ENCODE measurements at regions not wholly inside any gene's neighbourhood (a gene's known extent, or its start where the extent isn't known, plus 50 kb on each side); places are given as distances from the start of the nearest gene placed in this dataset.
"Not testable (repeated sequence)": the region's sequence is repeated elsewhere in the genome, so short reads cannot be mapped to it uniquely, and the experiment has no call there.

- H3K27ac ChIP-seq, result no peak overlapping the region
Measured at GRCh38 chr1:64357422-64357821, 112.5 kb upstream of the CACHD1 start.

DNA sequence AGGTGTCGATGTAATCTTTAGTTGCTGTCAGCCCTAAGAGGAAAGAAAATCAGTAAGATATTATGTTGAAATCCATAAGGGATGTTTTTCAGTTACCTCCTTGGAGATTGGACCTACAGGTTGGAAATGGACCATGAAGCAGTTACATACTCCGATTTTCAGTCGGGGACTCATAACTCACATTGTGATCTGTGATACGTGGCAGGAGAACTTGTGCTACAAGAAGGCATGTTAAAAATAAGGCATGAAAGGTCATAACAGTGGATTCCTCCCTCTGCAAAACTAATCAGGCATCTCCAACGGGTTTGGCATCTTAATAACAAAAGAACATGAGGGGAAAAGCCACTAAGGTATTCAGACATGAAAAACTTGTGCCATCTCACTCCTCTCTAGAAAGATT is 111.2 kb upstream of the CACHD1 start:
- no peak overlapping the region for H3K27ac ChIP-seq
- no peak for DNase-seq (ENCODE audit: low read depth, low spot score)

More at GRCh38 chr1:64357422-64357821, 112.5 kb upstream of the CACHD1 start:
- DNase-seq (ENCODE audit: low read depth, low spot score), result no peak

DNA sequence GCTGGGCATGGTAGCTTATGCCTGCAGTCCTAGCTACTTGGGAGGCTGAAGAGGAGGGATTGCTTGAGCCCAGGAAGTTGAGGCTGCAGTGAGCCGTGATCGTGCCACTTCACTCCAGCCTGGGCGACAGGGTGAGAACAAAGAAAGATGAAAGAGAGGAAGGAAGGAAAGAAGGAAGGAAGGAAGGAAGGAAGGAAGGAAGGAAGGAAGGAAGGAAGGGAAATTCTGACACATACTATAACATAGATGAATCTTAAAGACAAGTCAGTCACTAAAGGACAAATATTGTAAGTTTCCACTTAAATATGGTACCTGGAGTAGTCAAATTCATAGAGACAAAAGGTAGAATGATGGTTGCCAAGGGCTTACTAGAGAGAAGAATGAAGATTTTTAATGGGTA is 108.0 kb upstream of the CACHD1 start:
- DNase-seq (ENCODE audit: low read depth, low spot score), result no peak

DNA sequence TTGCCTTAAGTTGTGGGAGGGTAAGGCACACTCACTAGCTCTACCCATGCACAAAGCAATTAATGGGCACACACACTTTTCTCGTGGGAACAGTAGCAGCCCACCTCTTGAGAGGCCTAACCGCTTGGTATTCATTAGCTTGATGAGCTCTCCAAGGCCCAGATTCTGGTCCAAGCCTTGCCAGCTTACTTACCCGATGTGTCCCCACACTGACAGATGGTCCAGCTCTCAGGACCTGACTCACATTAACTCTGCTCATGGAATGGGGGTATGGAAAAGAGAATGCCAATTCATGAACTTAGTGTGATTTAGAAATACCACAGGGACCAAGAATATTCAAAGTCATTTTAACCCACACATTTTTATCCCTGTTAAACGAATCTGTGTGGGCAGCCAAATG is 106.8 kb upstream of the CACHD1 start:
- H3K27ac ChIP-seq, result no peak overlapping the region
- DNase-seq (ENCODE audit: low read depth, low spot score), result no peak

More for the DNA sequence above, 108.0 kb upstream of the CACHD1 start:
- H3K27ac ChIP-seq, result no peak overlapping the region

- H3K27ac ChIP-seq, result no peak overlapping the region
- DNase-seq (ENCODE audit: low read depth, low spot score), result no peak
Measured at GRCh38 chr1:64363616-64364015, 106.3 kb upstream of the CACHD1 start.

GRCh38 chr1:64366821-64367220 is 103.1 kb upstream of the CACHD1 start:
- no peak for DNase-seq (ENCODE audit: low read depth, low spot score)
- no peak overlapping the region for H3K27ac ChIP-seq

DNA sequence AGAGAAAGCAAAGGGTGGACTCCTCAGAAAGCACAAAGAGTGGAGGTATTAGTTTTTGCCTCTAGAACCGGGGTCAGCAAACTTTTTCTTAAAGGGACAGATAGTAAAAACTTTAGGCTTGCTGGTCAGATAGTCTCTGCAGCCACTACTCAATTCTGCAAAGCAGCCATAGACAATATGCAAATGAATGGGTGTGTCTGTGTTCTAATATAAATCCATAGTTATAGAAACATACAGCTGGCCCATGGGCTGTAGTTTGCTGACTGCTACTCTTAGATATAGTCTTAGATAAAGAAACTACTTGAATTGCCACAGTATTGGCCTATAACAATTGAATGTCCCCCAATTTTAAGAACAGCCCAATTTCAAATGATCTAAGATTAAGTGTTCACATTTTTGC is 101.6 kb upstream of the CACHD1 start:
- DNase-seq (ENCODE audit: low read depth, low spot score), result no peak
- H3K27ac ChIP-seq, result no peak overlapping the region

DNA sequence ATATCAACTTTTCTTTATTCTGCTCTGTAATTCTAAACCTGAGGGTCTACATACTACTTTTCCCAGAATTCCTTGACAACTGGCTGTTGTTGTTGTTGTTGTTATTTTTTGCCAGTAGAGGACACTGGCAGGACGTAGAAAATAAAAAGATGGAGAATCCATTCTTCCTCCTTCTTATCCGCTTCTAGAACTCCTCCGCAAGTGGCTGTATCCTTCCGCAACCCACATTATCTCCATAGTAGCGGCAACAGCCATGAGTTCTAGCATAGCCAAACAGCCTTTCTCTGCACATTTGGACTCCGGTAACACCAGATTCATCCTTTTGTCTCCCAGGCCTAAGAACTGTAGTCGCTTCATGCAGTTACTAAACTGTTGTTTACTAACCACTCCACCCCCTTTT is 91.1 kb upstream of the CACHD1 start:
- H3K27ac ChIP-seq, result no peak overlapping the region
- DNase-seq (ENCODE audit: low read depth, low spot score), result no peak

DNA sequence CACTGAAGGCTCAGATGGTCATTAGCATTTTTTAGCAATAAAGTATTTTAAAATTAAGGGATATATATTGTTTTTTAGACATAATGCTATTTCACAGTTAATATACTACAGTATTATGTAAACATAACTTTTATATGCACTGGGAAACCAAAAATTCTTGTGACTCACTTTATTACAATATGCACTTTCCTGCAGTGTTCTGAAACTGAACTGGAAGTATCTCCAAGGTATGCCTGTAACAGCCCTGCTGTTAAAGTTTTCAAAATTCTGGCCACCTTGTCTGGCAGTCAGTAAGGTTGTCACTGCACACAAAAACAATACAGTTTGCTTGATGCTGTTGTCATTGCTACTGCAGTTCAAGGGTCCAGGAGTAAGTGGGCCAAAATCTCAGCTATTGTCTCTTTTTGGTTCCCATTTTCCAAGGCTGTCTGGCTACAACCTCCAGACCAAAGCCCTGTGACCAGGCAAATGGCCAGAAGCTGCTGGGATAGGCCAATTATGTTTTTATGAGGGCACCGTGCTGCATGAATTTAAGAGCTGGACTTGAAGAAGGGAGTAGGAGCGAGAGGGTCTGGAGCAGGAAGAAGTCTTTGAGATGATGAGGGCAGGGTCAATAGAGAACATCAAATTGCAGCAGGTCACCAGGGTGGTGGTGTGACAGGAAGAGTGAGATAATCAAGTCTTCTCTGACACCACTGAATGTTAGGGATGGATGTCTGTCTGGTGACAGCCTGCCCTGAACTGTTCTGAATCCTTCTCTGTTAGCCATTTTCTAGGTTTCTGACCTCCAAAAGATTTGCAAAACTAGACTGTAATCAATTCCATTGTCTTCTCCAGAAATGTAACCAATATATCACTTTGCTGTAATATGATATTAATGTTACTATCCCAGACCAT is 82.3 kb upstream of the CACHD1 start:
- no peak overlapping the region for H3K27ac ChIP-seq
- no peak for DNase-seq (ENCODE audit: low read depth, low spot score)

DNA sequence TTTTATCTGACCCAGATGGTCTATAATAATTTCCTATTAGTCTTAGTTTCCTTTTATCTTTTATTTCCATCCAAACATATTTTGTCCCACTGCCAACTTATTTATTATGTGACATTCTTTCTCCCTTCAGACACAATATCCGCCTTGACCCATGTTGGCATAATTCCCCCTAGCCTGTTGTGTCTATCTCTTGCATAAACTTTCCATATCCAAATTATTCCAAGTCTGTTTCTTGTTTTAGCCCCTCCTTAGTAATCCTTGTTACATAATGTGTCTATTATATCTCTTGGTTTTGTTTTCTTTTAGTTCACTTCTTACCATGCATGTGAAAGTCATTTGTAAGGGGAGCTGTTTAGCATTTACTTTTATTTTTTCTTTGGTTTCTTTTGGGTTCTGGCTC is 81.6 kb upstream of the CACHD1 start:
- DNase-seq (ENCODE audit: low read depth, low spot score), result no peak

GRCh38 chr1:64392109-64392508 is 77.8 kb upstream of the CACHD1 start:
- H3K27ac ChIP-seq, result no peak overlapping the region
- DNase-seq (ENCODE audit: low read depth, low spot score), result no peak

More for the DNA sequence above, 81.6 kb upstream of the CACHD1 start:
- no peak overlapping the region for H3K27ac ChIP-seq

DNA sequence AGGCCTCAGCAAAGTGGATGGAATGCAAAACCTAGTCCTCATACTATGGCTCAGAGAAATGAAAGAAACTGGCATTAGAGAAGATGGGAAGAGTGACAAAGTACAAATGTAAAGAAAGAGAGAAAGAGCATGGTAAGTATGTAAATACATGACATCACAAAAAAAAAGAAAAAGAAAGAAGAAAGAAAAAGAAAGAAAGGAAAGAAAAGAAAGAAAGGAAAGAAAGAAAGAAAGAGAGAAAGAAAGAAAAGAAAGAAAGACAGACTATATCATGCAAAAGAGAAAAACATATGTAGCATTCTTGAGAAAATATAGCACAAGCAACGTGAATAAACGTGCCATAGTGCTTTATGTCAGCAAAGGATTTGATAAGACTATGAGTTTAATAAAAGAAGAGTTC is 76.1 kb upstream of the CACHD1 start:
- H3K27ac ChIP-seq, result no peak overlapping the region
- no peak for DNase-seq (ENCODE audit: low read depth, low spot score)

DNA sequence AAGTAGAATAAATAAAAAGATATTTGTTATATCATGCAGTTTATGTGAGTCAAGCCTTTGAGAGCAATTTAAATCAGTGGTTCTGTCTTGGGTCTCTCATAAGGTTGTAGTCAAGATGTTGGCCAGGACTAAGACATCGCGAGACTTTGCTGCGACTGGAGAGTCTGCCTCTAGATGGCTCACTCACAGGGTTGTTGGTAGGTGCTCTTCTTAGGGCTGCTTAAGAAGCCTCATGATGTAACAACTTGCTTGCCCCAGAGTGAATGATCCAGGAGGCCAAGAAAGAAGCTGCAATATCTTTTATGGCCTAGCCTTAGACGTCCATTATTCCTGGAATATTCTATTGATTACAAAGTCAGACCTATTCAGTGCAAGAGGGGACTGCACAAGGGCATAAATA is 73.1 kb upstream of the CACHD1 start:
- no peak overlapping the region for H3K27ac ChIP-seq
- no peak for DNase-seq (ENCODE audit: low read depth, low spot score)

- no peak for DNase-seq (ENCODE audit: low read depth, low spot score)
Measured at GRCh38 chr1:64397541-64397940, 72.4 kb upstream of the CACHD1 start.

DNA sequence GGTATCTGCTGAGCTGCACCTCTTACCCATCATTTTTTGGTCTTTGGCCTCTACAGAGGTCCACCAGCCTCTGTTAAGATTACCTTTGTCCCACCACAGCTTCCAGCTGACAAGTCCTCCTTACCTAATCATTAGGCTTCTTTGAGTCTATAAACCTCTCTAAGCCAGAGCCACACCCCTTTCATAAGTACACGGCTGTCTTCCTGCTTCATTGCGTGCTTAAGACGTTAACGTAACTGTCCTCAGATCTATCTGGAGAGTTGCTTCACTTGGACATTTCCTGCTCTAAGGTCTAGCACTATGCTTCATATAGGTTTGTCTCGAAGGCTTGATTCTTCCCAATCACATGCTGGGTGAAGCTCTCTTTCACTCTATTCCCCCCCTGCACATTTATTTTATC is 71.0 kb upstream of the CACHD1 start:
- H3K27ac ChIP-seq, result no peak overlapping the region
- DNase-seq (ENCODE audit: low read depth, low spot score), result peak; percentile 41

More at GRCh38 chr1:64397541-64397940, 72.4 kb upstream of the CACHD1 start:
- no peak overlapping the region for H3K27ac ChIP-seq

GRCh38 chr1:64401285-64401684 is 68.6 kb upstream of the CACHD1 start:
- H3K27ac ChIP-seq, result no peak overlapping the region
- DNase-seq (ENCODE audit: low read depth, low spot score), result no peak

GRCh38 chr1:64403331-64403730 is 66.6 kb upstream of the CACHD1 start:
- no peak overlapping the region for H3K27ac ChIP-seq
- no peak for DNase-seq (ENCODE audit: low read depth, low spot score)

DNA sequence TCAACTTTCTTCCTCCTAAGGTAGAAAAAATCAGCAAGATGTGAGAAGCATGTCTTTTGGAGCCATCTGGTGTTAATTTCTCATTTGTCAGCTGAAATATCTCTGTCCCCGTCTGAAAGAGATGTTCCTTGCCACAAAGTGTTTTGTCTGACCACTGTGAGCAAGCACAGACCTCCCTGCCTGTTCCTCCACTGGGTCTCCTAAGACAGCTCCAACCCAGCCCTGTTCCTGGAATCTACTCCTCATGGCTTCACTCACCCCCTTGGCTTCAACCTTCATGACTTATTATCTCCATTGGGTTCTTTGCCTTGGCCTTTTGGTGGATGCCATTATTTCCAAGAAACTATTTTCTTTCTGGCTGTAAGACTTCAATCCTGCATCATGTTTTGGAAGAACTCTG is 65.7 kb upstream of the CACHD1 start:
- no peak for DNase-seq (ENCODE audit: low read depth, low spot score)
- H3K27ac ChIP-seq, result no peak overlapping the region

- H3K27ac ChIP-seq, result no peak overlapping the region
- peak; percentile 22 for DNase-seq (ENCODE audit: low read depth, low spot score)
Measured at GRCh38 chr1:64405833-64406232, 64.1 kb upstream of the CACHD1 start.

- no peak overlapping the region for H3K27ac ChIP-seq
- no peak for DNase-seq (ENCODE audit: low read depth, low spot score)
Measured at GRCh38 chr1:64410217-64410616, 59.7 kb upstream of the CACHD1 start.

GRCh38 chr1:64414855-64415546 is 54.9 kb upstream of the CACHD1 start:
- not testable (repeated sequence) for H3K27ac ChIP-seq; DNase-seq (ENCODE audit: low read depth, low spot score)
